Panc1 (cell line): ENCODE measurements at regions not wholly inside any gene's neighbourhood (a gene's known extent, or its start where the extent isn't known, plus 50 kb on each side); places are given as distances from the start of the nearest gene placed in this dataset.

Source experiments
- ATAC-seq: fragments of 200-7000 bp; cut with Tn5 transposase; 2 replicates; pipeline ENCODE4 v1.9.1; 2020; ENCODE audit warnings: mild to moderate bottlenecking, moderate library complexity
- BruUV-seq: library from RNA; stranded (reverse); fragments of 400-500 nt; replicated peaks from 2 replicates; lab custom pipeline; 2021; lab: Mats Ljungman, UMichigan
- CTCF ChIA-PET: fragments of 300-600 bp; sonication (Branson Sonifier 250); formaldehyde crosslinking; loops from one replicate; lab custom pipeline; 2022; ENCODE audit warnings: antibody characterized with exemption; lab: Charles Lee
- POLR2A ChIA-PET: fragments of 300-600 bp; sonication (Branson Sonifier 250); formaldehyde crosslinking; loops from one replicate; lab custom pipeline; 2022; ENCODE audit warnings: antibody characterized with exemption; lab: Charles Lee
- DNase-seq: peaks from one replicate; pipeline ENCODE4 v3.0.0-alpha.2; 2010; ENCODE audit warnings: low read depth, low spot score
- H3K27ac ChIP-seq: 2 replicates; pipeline ENCODE4 v1.5.1; 2011; ENCODE audit warnings: mild to moderate bottlenecking, low read length, inconsistent platforms
- H3K27me3 ChIP-seq: fragments of 200-500 bp; sonication (Bioruptor generic); 2 replicates; pipeline ENCODE4 v1.6.0; 2014; ENCODE audit warnings: low read length, inconsistent platforms; ENCODE audit not compliant: control insufficient read depth, insufficient read depth
- H3K36me3 ChIP-seq: fragments of 200-500 bp; sonication (Bioruptor generic); 2 replicates; pipeline ENCODE4 v1.5.1; 2014; ENCODE audit warnings: inconsistent platforms, mild to moderate bottlenecking, low read length, moderate library complexity; ENCODE audit not compliant: control insufficient read depth, insufficient read depth
- H3K4me1 ChIP-seq: 2 replicates; pipeline ENCODE4 v1.5.1; 2011; ENCODE audit warnings: inconsistent platforms, mild to moderate bottlenecking, low read length, moderate library complexity; ENCODE audit not compliant: control insufficient read depth, insufficient read depth
- H3K4me3 ChIP-seq, 2 experiments: 2 replicates each; pipeline ENCODE4 v1.5.1; 2011 to 2012; ENCODE audit warnings: low read depth in 2 of 2, low read length in 2 of 2, mild to moderate bottlenecking in 2 of 2, inconsistent platforms in 1 of 2, moderate library complexity in 1 of 2
- H3K9me3 ChIP-seq: fragments of 200-500 bp; sonication (Bioruptor generic); 2 replicates; pipeline ENCODE4 v1.5.1; 2014; ENCODE audit warnings: low read depth, mild to moderate bottlenecking, inconsistent platforms, low read length, moderate library complexity; ENCODE audit not compliant: control insufficient read depth, insufficient read depth
- POLR2AphosphoS5 ChIP-seq: IDR thresholded peaks from 2 replicates; pipeline ENCODE4 v1.6.1; 2012; ENCODE audit warnings: mild to moderate bottlenecking, low read depth, low read length, moderate library complexity
- SIN3A ChIP-seq: IDR thresholded peaks from 2 replicates; pipeline ENCODE4 v1.6.1; 2012; ENCODE audit warnings: low read depth, mild to moderate bottlenecking, low read length, moderate library complexity, borderline replicate concordance; ENCODE audit not compliant: insufficient read depth
- TCF7L2 ChIP-seq: IDR thresholded peaks from 2 replicates; pipeline ENCODE4 v1.6.1; 2011; ENCODE audit warnings: mild to moderate bottlenecking, low read depth, low read length, inconsistent platforms
- in situ Hi-C: cut with HindIII; loops from 2 replicates; pipeline ENCODE4 v1.10.0; 2016; ENCODE audit warnings: low sequenced_read_pairs, low pct_unique_long_range_greater_than_20kb
- intact Hi-C: fragments of 100-400 bp; cut with micrococcal nuclease; formaldehyde crosslinking; loops from one replicate; pipeline ENCODE4 v1.10.0; 2022; ENCODE audit not compliant: unreplicated experiment
- TF ChIP-seq, protein P1 (sequence below), 2 experiments: IDR thresholded peaks; 2 replicates each; pipeline ENCODE4 v1.6.1; 2011 to 2012; ENCODE audit warnings: low read depth in 2 of 2, control low read depth in 1 of 2, low read length in 1 of 2, mild to moderate bottlenecking in 1 of 2, moderate library complexity in 1 of 2; ENCODE audit not compliant: insufficient read depth in 1 of 2
- TF ChIP-seq, protein P2 (sequence below): fragments of 450-650 bp; IDR thresholded peaks from 2 replicates; pipeline ENCODE4 v1.5.1; 2017; ENCODE audit warnings: mild to moderate bottlenecking

- POLR2A ChIA-PET = no interaction called here
- Histone ChIP-seq H3K4me3 (no peak overlapping the region), H3K9me3 (no peaks in the 10 kb centered on the region), H3K27ac (no peak overlapping the region), H3K36me3 (no peaks in the 10 kb centered on the region), H3K27me3 (no peaks in the 10 kb centered on the region), H3K4me1 (no peaks in the 10 kb centered on the region)
- TF ChIP-seq POLR2AphosphoS5 = no peak
- TF ChIP-seq, protein P1, sequence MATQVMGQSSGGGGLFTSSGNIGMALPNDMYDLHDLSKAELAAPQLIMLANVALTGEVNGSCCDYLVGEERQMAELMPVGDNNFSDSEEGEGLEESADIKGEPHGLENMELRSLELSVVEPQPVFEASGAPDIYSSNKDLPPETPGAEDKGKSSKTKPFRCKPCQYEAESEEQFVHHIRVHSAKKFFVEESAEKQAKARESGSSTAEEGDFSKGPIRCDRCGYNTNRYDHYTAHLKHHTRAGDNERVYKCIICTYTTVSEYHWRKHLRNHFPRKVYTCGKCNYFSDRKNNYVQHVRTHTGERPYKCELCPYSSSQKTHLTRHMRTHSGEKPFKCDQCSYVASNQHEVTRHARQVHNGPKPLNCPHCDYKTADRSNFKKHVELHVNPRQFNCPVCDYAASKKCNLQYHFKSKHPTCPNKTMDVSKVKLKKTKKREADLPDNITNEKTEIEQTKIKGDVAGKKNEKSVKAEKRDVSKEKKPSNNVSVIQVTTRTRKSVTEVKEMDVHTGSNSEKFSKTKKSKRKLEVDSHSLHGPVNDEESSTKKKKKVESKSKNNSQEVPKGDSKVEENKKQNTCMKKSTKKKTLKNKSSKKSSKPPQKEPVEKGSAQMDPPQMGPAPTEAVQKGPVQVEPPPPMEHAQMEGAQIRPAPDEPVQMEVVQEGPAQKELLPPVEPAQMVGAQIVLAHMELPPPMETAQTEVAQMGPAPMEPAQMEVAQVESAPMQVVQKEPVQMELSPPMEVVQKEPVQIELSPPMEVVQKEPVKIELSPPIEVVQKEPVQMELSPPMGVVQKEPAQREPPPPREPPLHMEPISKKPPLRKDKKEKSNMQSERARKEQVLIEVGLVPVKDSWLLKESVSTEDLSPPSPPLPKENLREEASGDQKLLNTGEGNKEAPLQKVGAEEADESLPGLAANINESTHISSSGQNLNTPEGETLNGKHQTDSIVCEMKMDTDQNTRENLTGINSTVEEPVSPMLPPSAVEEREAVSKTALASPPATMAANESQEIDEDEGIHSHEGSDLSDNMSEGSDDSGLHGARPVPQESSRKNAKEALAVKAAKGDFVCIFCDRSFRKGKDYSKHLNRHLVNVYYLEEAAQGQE (IDR thresholded peaks at IDR 0.05; ENCODE audit: insufficient read depth in 1 of 2, low read depth in 2 of 2, low read length in 1 of 2) = no peak
- TF ChIP-seq TCF7L2 = no peak
- TF ChIP-seq SIN3A = no peak
- TF ChIP-seq, protein P2, sequence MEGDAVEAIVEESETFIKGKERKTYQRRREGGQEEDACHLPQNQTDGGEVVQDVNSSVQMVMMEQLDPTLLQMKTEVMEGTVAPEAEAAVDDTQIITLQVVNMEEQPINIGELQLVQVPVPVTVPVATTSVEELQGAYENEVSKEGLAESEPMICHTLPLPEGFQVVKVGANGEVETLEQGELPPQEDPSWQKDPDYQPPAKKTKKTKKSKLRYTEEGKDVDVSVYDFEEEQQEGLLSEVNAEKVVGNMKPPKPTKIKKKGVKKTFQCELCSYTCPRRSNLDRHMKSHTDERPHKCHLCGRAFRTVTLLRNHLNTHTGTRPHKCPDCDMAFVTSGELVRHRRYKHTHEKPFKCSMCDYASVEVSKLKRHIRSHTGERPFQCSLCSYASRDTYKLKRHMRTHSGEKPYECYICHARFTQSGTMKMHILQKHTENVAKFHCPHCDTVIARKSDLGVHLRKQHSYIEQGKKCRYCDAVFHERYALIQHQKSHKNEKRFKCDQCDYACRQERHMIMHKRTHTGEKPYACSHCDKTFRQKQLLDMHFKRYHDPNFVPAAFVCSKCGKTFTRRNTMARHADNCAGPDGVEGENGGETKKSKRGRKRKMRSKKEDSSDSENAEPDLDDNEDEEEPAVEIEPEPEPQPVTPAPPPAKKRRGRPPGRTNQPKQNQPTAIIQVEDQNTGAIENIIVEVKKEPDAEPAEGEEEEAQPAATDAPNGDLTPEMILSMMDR = no peak
- DNase-seq (no peak), ATAC-seq (no peak)
- intact Hi-C loops = no loop called here
- in situ Hi-C loops = no loop called here
- no TSS peak for BruUV-seq
- CTCF ChIA-PET = no interaction called here
These were observed 102.2 kb downstream of the JCAD start for GRCh38 chr10:29957236-29957635.

- CTCF ChIA-PET = no interaction called here
- in situ Hi-C loops = no loop called here
- TF ChIP-seq, protein P1 (IDR thresholded peaks at IDR 0.05; ENCODE audit: insufficient read depth in 1 of 2, low read depth in 2 of 2, low read length in 1 of 2) = no peak
- TF ChIP-seq SIN3A (no peak), TCF7L2 (no peak), POLR2AphosphoS5 (no peak)
- TF ChIP-seq, protein P2 = no peak
These were observed 103.0 kb downstream of the JCAD start for GRCh38 chr10:29956335-29956924.

More at GRCh38 chr10:29956335-29956924, 103.0 kb downstream of the JCAD start:
- Histone ChIP-seq H3K27ac (no peak overlapping the region), H3K9me3 (no peaks in the 10 kb centered on the region), H3K4me3 (no peak overlapping the region), H3K36me3 (no peaks in the 10 kb centered on the region), H3K27me3 (no peaks in the 10 kb centered on the region), H3K4me1 (no peaks in the 10 kb centered on the region)
- POLR2A ChIA-PET = no interaction called here
- DNase-seq (no peak), ATAC-seq (no peak)
- intact Hi-C loops = no loop called here
- BruUV-seq = no TSS peak
